SK-N-SH treated with all-trans-retinoic acid at 6 μM for 48 hours (cell line): ENCODE measurements at regions not wholly inside any gene's neighbourhood (a gene's known extent, or its start where the extent isn't known, plus 50 kb on each side); places are given as distances from the start of the nearest gene placed in this dataset.

Source experiments
- ATAC-seq: fragments of 200-7000 bp; cut with Tn5 transposase; 3 replicates; pipeline ENCODE4 v1.9.1; 2020; ENCODE audit warnings: mild to moderate bottlenecking, moderate library complexity
- ARNTL ChIP-seq: fragments of 450-650 bp; formaldehyde crosslinking; IDR thresholded peaks from 2 replicates; pipeline ENCODE4 v1.5.0; 2020; ENCODE audit warnings: low read depth, mild to moderate bottlenecking, moderate library complexity, borderline replicate concordance
- BACH2 ChIP-seq: fragments of 250-450 bp; sonication (Bioruptor Pico); IDR thresholded peaks from 2 replicates; pipeline ENCODE4 v1.9.0; 2021; ENCODE audit warnings: mild to moderate bottlenecking, borderline replicate concordance
- CSDC2 ChIP-seq: fragments of 250-450 bp; sonication (Bioruptor Pico); IDR thresholded peaks from 2 replicates; pipeline ENCODE4 v1.5.0; 2020; ENCODE audit warnings: mild to moderate bottlenecking, moderate library complexity
- ESRRG ChIP-seq: fragments of 250-450 bp; sonication (Bioruptor Pico); IDR thresholded peaks from 2 replicates; pipeline ENCODE4 v1.6.1; 2021; ENCODE audit warnings: mild to moderate bottlenecking
- GLIS3 ChIP-seq: fragments of 250-450 bp; sonication (Bioruptor Pico); IDR thresholded peaks from 2 replicates; pipeline ENCODE4 v1.5.0; 2020; ENCODE audit warnings: mild to moderate bottlenecking, moderate library complexity
- ISL1 ChIP-seq: fragments of 250-450 bp; sonication (Bioruptor Pico); IDR thresholded peaks from 2 replicates; pipeline ENCODE4 v2.1.2; 2022; ENCODE audit warnings: mild to moderate bottlenecking, moderate library complexity
- OSR1 ChIP-seq: fragments of 250-450 bp; sonication (Bioruptor Pico); IDR thresholded peaks from 2 replicates; pipeline ENCODE4 v1.8.0; 2022; ENCODE audit warnings: moderate library complexity, mild to moderate bottlenecking, inconsistent platforms
- PPARA ChIP-seq: fragments of 250-450 bp; sonication (Bioruptor Pico); IDR thresholded peaks from 2 replicates; pipeline ENCODE4 v1.5.0; 2020; ENCODE audit warnings: mild to moderate bottlenecking, borderline replicate concordance
- RARB ChIP-seq: fragments of 250-450 bp; sonication (Bioruptor Pico); IDR thresholded peaks from 2 replicates; pipeline ENCODE4 v1.8.0; 2021; ENCODE audit warnings: mild to moderate bottlenecking, moderate library complexity
- SNAI2 ChIP-seq: fragments of 250-450 bp; sonication (Bioruptor Pico); IDR thresholded peaks from 2 replicates; pipeline ENCODE4 v1.5.0; 2020; ENCODE audit warnings: mild to moderate bottlenecking, moderate library complexity
- TCF4 ChIP-seq: fragments of 250-450 bp; sonication (Bioruptor Pico); IDR thresholded peaks from 2 replicates; pipeline ENCODE4 v1.8.0; 2021; ENCODE audit warnings: mild to moderate bottlenecking, moderate library complexity, borderline replicate concordance
- TOX ChIP-seq: fragments of 250-450 bp; sonication (Bioruptor Pico); IDR thresholded peaks from 2 replicates; pipeline ENCODE4 v1.8.0; 2021; ENCODE audit warnings: mild to moderate bottlenecking, moderate library complexity, borderline replicate concordance
- ZC3H10 ChIP-seq: fragments of 250-450 bp; sonication (Bioruptor Pico); IDR thresholded peaks from 2 replicates; pipeline ENCODE4 v1.5.1; 2021; ENCODE audit warnings: mild to moderate bottlenecking, moderate library complexity
- ZFP3 ChIP-seq: fragments of 250-450 bp; sonication (Bioruptor Pico); IDR thresholded peaks from 2 replicates; pipeline ENCODE4 v1.5.0; 2020; ENCODE audit warnings: mild to moderate bottlenecking, moderate library complexity
- ZFP30 ChIP-seq: fragments of 450-650 bp; formaldehyde crosslinking; IDR thresholded peaks from 2 replicates; pipeline ENCODE4 v1.5.0; 2022; ENCODE audit warnings: mild to moderate bottlenecking, moderate library complexity
- ZNF565 ChIP-seq: fragments of 450-650 bp; formaldehyde crosslinking; conservative IDR thresholded peaks from 2 replicates; pipeline ENCODE4 v1.5.0; 2020; ENCODE audit warnings: low read depth, mild to moderate bottlenecking, moderate library complexity
- ZNF70 ChIP-seq: fragments of 450-650 bp; formaldehyde crosslinking; IDR thresholded peaks from 2 replicates; pipeline ENCODE4 v1.5.0; 2020; ENCODE audit warnings: mild to moderate bottlenecking, moderate library complexity
- TF ChIP-seq, protein P1 (sequence below): fragments of 250-450 bp; sonication (Bioruptor Pico); IDR thresholded peaks from 2 replicates; pipeline ENCODE4 v1.5.0; 2020; ENCODE audit warnings: mild to moderate bottlenecking, moderate library complexity
- TF ChIP-seq, protein P2 (sequence below): fragments of 250-450 bp; sonication (Bioruptor Pico); IDR thresholded peaks from 2 replicates; pipeline ENCODE4 v1.8.0; 2020; ENCODE audit warnings: mild to moderate bottlenecking, moderate library complexity, borderline replicate concordance
- TF ChIP-seq, protein P3 (sequence below): fragments of 250-450 bp; sonication (Bioruptor Pico); IDR thresholded peaks from 2 replicates; pipeline ENCODE4 v1.8.0; 2021; ENCODE audit warnings: low read depth, mild to moderate bottlenecking, moderate library complexity, borderline replicate concordance
- TF ChIP-seq, protein P4 (sequence below): fragments of 250-450 bp; sonication (Bioruptor Pico); IDR thresholded peaks from 2 replicates; pipeline ENCODE4 v1.5.1; 2021; ENCODE audit warnings: mild to moderate bottlenecking, moderate library complexity

DNA sequence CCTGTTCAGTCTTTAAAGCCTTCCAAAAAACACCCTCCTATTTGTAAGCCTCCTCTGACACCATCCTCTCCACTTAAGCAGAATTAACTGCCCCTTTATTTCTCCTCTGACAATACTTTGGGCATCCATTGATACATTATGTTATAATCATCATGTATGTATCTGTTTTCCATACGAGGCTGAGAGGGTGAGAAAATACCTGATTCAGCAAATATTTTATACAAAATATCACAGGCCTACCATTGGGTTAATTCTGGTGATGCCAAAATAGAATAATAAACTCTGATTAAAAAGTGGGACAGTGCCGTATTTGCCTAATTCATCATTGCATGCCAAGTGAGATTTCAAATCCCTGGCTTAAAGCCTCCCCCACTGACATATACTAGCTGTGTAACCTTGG is 118.2 kb upstream of the ADAMTS9 start:
- TF ChIP-seq TOX = no peak
- TF ChIP-seq, protein P1, sequence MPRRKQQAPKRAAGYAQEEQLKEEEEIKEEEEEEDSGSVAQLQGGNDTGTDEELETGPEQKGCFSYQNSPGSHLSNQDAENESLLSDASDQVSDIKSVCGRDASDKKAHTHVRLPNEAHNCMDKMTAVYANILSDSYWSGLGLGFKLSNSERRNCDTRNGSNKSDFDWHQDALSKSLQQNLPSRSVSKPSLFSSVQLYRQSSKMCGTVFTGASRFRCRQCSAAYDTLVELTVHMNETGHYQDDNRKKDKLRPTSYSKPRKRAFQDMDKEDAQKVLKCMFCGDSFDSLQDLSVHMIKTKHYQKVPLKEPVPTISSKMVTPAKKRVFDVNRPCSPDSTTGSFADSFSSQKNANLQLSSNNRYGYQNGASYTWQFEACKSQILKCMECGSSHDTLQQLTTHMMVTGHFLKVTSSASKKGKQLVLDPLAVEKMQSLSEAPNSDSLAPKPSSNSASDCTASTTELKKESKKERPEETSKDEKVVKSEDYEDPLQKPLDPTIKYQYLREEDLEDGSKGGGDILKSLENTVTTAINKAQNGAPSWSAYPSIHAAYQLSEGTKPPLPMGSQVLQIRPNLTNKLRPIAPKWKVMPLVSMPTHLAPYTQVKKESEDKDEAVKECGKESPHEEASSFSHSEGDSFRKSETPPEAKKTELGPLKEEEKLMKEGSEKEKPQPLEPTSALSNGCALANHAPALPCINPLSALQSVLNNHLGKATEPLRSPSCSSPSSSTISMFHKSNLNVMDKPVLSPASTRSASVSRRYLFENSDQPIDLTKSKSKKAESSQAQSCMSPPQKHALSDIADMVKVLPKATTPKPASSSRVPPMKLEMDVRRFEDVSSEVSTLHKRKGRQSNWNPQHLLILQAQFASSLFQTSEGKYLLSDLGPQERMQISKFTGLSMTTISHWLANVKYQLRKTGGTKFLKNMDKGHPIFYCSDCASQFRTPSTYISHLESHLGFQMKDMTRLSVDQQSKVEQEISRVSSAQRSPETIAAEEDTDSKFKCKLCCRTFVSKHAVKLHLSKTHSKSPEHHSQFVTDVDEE = no peak
- no peak for TF ChIP-seq RARB
- TF ChIP-seq TCF4 (CRISPR knock-in tag) = no peak
- TF ChIP-seq, protein P2, sequence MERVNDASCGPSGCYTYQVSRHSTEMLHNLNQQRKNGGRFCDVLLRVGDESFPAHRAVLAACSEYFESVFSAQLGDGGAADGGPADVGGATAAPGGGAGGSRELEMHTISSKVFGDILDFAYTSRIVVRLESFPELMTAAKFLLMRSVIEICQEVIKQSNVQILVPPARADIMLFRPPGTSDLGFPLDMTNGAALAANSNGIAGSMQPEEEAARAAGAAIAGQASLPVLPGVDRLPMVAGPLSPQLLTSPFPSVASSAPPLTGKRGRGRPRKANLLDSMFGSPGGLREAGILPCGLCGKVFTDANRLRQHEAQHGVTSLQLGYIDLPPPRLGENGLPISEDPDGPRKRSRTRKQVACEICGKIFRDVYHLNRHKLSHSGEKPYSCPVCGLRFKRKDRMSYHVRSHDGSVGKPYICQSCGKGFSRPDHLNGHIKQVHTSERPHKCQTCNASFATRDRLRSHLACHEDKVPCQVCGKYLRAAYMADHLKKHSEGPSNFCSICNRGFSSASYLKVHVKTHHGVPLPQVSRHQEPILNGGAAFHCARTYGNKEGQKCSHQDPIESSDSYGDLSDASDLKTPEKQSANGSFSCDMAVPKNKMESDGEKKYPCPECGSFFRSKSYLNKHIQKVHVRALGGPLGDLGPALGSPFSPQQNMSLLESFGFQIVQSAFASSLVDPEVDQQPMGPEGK (CRISPR knock-in tag) = no peak
- no peak for TF ChIP-seq ISL1 (CRISPR knock-in tag)
- TF ChIP-seq SNAI2 (CRISPR knock-in tag) = no peak
- no peak for TF ChIP-seq ESRRG
- TF ChIP-seq, protein P3, sequence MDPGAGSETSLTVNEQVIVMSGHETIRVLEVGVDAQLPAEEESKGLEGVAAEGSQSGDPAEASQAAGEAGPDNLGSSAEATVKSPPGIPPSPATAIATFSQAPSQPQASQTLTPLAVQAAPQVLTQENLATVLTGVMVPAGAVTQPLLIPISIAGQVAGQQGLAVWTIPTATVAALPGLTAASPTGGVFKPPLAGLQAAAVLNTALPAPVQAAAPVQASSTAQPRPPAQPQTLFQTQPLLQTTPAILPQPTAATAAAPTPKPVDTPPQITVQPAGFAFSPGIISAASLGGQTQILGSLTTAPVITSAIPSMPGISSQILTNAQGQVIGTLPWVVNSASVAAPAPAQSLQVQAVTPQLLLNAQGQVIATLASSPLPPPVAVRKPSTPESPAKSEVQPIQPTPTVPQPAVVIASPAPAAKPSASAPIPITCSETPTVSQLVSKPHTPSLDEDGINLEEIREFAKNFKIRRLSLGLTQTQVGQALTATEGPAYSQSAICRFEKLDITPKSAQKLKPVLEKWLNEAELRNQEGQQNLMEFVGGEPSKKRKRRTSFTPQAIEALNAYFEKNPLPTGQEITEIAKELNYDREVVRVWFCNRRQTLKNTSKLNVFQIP (CRISPR knock-in tag) = no peak
- TF ChIP-seq GLIS3 (CRISPR knock-in tag) = no peak
- TF ChIP-seq ZFP3 (CRISPR knock-in tag) = no peak
- no peak for TF ChIP-seq BACH2 (CRISPR knock-in tag)
- TF ChIP-seq ZFP30 = no peak
- TF ChIP-seq ZC3H10 (CRISPR knock-in tag) = no peak
- no peak for TF ChIP-seq ARNTL
- no peak for TF ChIP-seq CSDC2 (CRISPR knock-in tag)
- TF ChIP-seq PPARA (CRISPR knock-in tag) = no peak
- TF ChIP-seq OSR1 (CRISPR knock-in tag) = no peak
- ATAC-seq = no peak

DNA sequence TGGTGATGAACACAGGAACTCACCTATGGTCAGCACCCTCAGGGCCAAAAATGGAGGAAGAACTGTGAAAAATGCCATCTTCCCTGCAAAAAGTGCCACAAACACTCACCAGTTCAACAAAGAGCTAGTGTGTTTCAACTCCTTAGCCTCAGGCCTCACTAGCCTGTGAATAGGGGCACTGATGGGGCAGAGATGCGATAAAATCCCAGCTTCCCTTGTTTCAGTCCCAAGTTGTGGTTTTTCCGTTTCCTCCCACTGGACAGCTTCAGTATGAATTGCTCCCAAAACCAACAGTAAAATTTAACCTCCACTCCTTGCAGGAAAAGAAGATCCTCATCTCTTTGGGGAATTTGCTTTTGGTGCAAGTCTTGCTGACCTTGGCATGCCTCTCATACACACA is 117.4 kb upstream of the ADAMTS9 start:
- no peak for ATAC-seq
- TF ChIP-seq ESRRG = no peak
- no peak for TF ChIP-seq CSDC2 (CRISPR knock-in tag)
- no peak for TF ChIP-seq ZFP30
- TF ChIP-seq PPARA (CRISPR knock-in tag) = no peak
- TF ChIP-seq, protein P2 (CRISPR knock-in tag) = no peak
- no peak for TF ChIP-seq OSR1 (CRISPR knock-in tag)
- no peak for TF ChIP-seq ZFP3 (CRISPR knock-in tag)
- no peak for TF ChIP-seq TCF4 (CRISPR knock-in tag)
- TF ChIP-seq ARNTL = no peak
- TF ChIP-seq, protein P3 (CRISPR knock-in tag) = no peak
- TF ChIP-seq ZNF70 = no peak
- TF ChIP-seq, protein P4, sequence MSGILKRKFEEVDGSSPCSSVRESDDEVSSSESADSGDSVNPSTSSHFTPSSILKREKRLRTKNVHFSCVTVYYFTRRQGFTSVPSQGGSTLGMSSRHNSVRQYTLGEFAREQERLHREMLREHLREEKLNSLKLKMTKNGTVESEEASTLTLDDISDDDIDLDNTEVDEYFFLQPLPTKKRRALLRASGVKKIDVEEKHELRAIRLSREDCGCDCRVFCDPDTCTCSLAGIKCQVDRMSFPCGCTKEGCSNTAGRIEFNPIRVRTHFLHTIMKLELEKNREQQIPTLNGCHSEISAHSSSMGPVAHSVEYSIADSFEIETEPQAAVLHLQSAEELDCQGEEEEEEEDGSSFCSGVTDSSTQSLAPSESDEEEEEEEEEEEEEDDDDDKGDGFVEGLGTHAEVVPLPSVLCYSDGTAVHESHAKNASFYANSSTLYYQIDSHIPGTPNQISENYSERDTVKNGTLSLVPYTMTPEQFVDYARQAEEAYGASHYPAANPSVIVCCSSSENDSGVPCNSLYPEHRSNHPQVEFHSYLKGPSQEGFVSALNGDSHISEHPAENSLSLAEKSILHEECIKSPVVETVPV = no peak
- TF ChIP-seq ZNF565 (CRISPR knock-in tag) = no peak
